ENCODE measurements at regions not wholly inside any gene's neighbourhood (a gene's known extent, or its start where the extent isn't known, plus 50 kb on each side); places are given as distances from the start of the nearest gene placed in this dataset.

DNA sequence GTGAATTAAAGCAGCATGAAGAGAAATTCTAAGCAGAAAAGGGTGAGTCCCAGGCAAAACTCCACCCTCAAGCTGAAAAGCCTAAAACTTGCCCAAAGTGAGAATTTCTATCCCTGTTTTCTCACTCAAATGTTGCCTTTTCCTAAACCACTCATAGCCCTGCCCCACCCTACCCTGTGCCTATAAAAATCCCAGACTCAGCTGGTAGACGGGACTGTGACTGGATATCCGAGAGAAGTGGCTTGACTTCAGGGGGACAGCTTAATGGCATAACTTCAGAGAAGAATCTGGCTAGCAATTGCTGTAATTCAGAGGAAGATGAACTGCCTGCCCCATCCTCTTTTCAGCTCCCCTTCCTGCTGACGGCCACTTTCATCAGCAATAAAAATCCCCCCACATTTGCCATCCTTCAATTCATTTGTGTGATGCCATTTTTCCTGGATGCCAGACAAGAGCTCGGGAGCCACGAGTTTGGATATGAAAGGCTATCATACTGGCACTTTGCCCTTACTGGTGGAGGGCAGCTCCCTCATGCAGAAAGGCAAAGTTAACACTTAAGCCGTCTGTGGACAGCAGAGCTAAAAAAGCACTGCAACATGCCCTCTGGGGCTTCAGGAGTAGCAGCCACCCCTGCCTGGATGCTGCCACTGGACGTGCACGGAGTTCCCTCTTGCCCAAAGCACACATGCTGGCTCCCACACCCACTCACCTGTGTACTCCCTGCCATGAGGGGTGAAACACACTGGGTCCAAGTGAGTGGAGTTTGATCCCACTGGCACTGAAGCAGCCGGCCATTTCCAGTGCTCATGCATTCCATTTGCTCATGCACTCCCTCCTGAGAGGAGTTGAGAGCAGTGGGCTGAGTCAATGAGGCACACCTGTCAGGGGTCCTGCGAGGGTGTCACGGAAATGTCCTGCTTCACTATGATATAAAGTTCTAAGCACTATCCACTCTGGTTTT is 670.6 kb downstream of the PLOD2 start:
- no peak for TF ChIP-seq SP1 (IDR thresholded peaks at IDR 0.05)
- no peak for TF ChIP-seq ZNF384 (IDR thresholded peaks at IDR 0.05)
- no peak for TF ChIP-seq ELF4 (IDR thresholded peaks at IDR 0.05)
- no peak for TF ChIP-seq L3MBTL2 (conservative IDR thresholded peaks at IDR 0.05)
- TF ChIP-seq FOXM1 (IDR thresholded peaks at IDR 0.05; ENCODE audit: borderline replicate concordance) = no peak
- TF ChIP-seq BHLHE40 (IDR thresholded peaks at IDR 0.05; ENCODE audit: borderline replicate concordance) = no peak
- TF ChIP-seq NFRKB (IDR thresholded peaks at IDR 0.05) = no peak
- no peak for TF ChIP-seq SUZ12 (IDR thresholded peaks at IDR 0.05)
- TF ChIP-seq FOXA1 (IDR thresholded peaks at IDR 0.05) = no peak
